Activated naive CD4-positive, alpha-beta T cell treated with Interleukin-2 at 50 U/mL for 16 hours (primary cell): ENCODE measurements at regions not wholly inside any gene's neighbourhood (a gene's known extent, or its start where the extent isn't known, plus 50 kb on each side); places are given as distances from the start of the nearest gene placed in this dataset.
"Not testable (repeated sequence)": the region's sequence is repeated elsewhere in the genome, so short reads cannot be mapped to it uniquely, and the experiment has no call there.

Experiments used
- DNase-seq: peaks from one replicate; pipeline ENCODE4 v3.0.0-alpha.2; 2020

DNA sequence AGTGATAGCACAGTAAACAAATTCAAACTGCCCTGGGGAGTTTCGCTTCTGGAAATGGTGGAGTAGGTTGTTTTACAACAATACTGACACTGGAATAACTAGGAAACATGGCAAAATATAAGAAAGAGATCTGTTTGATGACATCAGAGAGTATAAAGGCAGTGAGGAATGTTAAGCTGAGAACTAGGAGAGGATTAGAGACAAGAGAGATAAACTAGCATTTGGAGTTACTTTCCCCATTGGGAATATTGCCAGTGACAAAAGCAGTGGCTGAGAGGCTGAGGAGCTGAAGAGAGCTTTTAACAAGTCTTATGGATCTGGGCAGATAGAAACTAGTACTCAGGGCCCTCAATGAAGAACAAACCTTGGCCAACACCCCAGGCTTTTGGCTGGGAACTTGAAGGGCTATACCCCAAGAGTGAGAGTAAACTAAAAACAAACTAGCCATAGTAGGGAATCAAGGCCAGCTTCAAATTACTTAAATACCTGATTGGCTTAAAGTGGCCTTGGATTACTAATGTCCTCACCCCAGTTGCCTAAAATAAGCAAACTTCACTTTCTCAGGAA, 280.4 kb downstream of the KLF13 start:
- no peak for DNase-seq

DNA sequence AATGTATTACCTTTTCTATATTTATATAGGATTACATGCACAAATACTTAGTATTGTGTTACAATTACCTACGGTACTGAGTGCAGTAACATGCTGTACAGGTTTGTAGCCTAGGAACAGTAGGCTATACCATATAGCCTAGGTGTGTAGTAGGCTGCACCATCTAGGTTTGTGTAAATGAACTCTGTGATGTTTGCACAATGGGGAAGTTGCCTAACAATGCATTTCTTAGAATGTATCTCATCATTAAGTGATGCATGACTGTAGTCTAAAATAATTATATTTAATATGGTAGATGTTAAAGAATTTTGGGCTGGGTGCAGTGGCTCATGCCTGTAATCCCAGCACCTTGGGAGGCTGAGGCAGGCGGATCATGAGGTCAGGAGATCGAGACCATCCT, 281.0 kb downstream of the KLF13 start:
- no peak for DNase-seq

DNA sequence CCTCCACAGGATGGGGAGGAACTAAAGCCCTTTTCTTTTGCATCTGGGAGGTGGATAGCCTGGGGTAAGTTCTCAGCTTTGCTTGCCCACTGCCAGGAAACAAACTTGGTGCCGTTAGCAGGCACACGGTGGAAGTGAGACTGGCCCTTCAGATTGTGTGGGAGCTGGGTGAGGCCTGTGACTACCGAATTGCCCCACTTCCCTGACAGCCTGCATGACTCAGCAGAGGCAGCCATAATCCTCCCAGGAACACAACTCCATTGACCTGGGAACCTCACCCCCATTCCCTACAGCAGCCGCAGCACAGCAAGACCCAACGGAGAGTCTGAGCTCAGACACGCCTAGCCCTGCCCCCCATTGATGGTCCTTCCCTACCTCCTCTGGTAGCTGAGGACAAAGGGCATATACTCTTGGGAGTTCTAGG, 282.6 kb downstream of the KLF13 start:
- DNase-seq: no peak

DNA sequence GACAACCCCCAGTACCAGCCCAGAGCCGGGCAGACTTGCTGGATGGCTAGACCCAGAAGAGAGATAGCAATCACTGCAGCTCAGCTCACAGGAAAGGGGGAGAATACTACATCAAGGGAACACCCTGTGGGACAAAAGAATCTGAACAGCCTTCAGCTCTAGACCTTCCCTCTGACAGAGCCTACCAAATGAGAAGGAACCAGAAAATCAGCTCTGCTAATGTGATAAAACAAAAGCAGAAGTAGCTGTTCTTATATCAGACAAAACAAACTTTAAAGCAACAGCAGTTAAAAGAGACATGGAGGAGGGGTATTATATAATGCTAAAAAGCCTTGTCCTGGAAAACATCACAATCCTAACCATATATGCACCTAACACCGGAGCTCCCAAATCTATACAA, 283.3 kb downstream of the KLF13 start:
- no peak for DNase-seq

DNA sequence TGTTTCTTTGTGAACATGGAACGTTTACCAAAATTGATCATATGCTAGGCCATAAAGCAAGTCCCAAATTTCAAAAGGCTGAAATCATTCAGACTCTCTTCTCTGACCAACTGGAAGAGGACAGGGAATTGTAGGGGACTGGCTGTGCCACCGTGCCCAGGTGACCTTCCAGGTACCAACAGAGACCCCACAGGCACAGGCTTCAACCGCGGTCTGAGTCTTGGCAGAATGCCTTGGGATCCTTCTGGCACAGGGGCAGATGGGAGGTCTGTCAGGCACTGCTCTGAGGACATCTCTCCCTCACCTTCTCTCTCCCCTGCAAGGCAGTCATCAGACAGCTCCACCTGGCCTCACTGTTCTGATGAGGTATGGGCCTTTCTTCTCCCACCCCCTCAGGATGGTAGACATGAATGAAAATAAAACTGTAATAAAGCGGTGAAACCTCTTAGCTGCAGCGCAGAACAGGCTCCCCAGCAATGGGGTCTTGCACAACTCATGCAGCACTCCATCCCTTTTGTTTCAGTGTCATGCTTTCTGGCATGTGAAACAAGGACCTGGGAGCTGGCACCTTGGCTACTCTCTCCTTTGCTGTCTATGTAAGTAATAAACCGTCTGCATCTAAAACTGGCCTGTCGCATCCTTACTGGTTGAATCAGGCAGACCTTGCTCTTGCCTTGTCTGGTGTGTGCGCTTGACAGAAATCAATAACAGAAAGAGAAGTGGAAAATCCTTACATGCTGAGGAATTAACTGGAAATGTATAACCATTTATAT, 289.2 kb downstream of the KLF13 start:
- no peak for DNase-seq

DNA sequence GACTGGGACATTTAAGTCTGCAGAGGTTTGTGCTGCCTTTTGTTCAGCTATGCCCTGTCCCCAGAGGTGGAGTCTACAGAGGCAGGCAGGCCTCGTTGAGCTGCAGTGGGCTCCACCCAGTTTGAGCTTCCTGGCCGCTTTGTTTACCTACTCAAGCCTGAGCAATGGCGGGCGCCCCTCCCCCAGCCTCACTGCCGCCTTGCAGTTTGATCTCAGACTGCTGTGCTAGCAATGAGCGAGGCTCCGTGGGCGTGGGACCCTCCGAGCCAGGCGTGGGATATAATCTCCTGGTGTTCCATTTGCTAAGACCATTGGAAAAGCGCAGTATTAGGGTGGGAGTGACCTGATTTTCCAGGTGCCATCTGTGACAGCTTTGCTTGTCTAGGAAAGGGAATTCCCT, 296.7 kb downstream of the KLF13 start:
- DNase-seq: not testable (repeated sequence)

DNA sequence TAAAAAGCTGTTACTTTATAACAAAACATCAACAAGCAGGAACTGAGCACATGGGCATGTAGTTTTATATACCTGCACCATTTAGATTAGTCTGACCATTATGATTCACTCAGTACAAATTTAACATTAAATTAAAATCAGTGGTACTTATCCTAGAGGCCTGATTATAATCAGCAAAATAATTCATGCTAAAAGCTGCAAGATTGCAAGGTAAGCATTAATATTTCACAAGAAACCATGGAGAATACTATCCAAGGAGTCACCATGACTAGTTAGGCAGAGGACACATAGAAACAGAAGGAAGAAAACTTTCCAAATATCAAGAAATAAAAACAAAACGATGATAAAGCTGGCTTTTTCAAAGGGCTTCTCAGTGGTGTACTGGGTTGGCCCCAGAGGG, 297.5 kb downstream of the KLF13 start:
- DNase-seq: not testable (repeated sequence)

DNA sequence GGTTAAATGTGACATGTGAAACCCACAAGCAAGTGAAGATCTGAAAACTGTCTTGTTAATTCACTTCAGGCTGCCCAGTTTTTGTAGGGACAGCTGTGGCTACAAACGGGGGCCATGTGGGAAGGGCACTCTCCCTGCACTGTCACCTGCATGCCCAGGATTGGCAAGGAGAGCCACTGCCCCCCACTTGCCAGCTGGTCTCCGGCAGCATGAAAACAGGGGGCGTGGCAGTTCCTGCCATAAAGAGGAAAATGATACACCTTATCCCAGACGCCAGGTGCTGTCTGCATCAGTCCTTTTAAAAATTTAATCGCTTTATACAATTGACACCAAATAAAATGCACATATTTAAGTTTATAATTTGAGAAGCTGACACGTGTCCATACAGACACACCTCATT, 309.1 kb downstream of the KLF13 start:
- DNase-seq: not testable (repeated sequence)

DNA sequence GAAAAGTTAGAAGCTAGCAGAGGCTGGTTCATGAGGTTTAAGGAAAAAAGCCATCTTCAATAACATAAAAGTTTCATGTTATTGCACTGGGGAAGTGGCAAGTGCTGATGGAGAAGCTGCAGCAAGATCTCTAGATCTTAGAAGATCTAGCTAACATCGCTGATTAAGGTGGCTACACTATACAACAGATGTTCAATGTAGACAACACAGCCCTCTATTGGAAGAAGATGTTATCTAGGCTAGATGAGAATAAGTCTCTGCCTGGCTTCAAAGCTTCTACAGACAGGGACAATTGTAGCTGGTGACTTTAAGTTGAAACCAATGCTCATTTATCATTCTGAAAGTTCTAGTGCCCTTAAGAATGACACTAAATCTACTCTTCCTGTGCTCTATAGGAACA, 310.3 kb downstream of the KLF13 start:
- not testable (repeated sequence) for DNase-seq

DNA sequence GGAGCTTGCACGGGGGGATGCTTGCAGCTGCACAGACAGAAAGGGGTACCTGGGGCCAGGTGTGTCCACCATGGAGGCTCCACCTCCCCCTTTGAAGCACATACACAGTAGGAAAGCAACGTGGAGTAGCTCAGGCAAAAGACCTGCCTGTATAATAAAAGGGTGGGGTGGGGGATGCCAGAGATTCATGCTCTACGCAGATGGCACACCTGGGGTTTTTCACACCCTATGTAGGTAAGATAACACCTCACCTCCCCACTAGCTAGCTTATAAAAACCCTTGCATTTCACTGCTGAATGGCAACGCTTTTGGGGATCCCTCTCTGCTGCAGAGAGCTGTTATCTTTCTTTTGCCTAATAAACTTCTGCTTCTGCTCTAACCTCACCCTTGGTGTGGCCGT, 317.3 kb downstream of the KLF13 start:
- not testable (repeated sequence) for DNase-seq

DNA sequence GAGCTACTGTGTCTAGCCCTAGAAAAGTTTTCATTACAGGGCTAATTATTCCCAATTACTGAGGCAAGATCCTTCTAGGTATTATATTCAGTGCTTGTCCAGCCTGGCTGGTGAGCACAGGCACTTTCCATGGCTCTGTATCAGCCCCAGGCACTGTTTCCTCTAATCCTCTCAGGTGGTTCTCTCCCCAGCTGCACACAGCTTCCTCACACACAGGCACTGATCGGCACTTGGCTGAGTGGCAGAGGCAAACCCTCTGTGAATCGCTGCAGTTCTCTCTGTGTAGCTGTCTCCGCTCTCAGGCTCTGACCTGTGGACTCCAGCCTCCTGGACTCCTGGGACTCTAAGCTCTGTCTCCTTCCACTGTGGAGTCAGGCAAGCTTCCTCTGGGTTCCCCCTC, 318.1 kb downstream of the KLF13 start:
- DNase-seq: not testable (repeated sequence)

DNA sequence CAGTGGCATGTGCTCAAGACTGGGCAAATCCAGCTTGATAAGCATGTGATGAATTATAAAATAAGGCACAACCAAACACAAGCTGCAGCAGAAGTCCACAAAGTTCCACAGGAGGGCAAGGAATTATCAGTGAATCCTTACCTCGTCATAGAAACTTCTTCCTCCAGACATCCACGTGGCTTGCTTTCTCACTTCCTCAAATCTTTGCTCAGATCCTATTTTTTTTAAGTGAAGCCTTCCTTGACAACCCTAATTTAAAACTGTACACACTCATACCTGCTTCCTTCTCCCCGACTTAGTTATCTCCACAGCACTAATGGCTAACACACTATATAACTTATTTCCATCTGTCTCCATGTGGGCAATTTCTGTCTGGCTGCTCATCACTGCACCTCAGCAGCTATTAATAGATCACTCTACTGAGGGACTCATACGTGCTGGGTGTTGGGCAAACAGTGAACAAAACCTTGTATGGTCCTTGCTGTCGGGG, 320.7 kb downstream of the KLF13 start:
- DNase-seq: not testable (repeated sequence)

DNA sequence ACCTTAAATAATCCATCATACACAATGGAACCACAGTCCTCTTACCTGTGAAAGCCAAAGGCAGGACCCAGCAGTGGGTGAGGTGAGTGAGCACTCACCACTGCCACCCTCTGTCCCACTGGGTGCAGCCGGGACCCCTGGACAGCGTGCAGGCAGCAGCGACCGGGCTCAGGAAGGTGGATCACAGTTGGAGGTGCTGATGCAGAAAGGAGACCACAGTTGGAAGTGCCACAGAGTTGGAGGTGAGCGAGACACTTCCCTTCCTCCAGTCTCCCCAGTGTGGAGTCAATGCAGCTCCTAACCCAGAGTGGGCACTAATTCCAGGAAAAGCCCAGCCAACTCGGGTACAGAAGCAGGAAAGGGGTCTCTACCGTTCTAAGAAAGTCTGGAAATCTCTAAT, 323.0 kb downstream of the KLF13 start:
- not testable (repeated sequence) for DNase-seq

DNA sequence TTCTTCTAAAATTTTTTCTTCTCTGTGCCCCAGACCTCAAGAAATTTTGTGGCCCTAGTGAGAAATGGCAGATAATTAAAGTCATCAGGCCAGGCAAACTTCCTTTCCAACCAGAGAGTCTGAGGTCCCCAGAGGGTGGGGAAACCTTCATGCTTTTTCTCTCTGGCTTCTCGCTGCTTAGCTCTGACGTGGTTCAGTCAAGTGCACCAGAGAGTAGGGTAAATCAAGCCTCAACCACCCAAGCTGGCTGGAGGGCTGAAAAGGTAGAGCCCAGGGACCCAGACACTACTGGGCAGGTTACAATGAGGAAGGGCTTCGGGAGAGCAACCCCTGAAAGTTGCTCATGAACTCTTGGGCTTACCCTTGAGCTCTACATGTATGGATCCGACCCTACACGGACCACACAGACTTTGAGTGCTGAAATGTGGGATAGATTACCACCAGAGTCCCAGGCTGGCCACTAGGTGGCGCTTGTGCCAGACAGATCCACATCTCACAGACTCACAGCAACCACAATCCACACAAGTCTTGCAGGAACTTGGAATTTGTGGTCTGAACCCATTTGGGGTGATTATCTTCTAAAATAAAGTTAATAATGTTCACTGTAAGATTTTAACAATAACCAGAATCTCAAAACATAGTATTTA, 323.5 kb downstream of the KLF13 start:
- peak; percentile 42 for DNase-seq

DNA sequence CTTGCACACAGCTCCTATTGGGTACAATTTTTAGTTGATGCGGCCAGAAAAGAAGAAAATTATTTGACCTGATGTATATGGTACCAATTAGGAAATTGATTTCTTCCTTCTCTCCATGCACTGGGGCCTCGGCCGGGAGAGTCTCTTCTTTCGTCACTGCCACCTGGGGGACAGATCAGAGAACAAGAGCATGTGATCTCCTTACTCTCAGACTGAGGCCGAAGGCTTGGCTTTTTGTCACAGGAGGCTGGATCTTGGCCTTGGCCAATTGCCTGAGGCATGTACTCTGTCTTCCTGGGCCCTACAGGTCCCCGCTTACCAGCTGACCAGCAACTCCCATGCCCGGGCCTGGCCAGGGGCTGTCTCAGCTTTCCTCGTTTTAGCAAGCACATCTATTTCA, 330.3 kb downstream of the KLF13 start:
- not testable (repeated sequence) for DNase-seq

DNA sequence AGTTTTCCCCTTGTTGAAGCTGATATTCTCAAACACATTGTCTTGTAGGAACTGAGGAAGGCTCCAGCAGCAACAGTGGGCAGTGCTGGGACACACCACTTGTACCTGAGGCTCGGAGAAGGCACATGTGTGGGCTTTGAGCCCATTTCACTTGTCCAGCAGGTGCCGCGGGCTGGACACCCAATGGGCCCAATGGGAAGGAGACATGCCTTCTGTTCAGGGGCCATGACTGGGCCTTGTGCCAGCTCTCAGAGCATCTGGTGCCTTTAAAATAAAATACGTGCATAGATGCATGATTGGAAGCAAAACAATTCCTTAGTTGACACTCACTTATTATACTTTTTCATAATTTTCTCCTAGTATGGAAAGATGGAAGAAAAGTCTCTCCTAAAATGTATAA, 334.2 kb downstream of the KLF13 start:
- no peak for DNase-seq

DNA sequence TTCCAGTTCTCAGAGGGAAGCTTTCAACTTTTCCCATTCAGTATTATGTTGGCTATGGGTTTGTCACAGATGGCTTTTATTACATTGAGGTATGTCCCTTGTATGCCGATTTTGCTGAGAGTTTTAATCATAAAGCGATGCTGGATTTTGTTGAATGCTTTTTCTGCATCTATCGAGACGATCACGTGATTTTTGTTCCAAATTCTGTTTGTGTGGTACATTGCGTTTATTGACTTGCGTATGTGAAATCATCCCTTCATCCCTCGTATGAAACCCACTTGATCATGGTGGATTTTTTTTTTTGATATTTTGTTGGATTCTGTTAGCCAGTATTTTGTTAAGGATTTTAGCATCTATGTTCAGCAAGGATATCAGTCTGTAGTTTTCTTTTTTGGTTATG, 339.1 kb downstream of the KLF13 start:
- not testable (repeated sequence) for DNase-seq

DNA sequence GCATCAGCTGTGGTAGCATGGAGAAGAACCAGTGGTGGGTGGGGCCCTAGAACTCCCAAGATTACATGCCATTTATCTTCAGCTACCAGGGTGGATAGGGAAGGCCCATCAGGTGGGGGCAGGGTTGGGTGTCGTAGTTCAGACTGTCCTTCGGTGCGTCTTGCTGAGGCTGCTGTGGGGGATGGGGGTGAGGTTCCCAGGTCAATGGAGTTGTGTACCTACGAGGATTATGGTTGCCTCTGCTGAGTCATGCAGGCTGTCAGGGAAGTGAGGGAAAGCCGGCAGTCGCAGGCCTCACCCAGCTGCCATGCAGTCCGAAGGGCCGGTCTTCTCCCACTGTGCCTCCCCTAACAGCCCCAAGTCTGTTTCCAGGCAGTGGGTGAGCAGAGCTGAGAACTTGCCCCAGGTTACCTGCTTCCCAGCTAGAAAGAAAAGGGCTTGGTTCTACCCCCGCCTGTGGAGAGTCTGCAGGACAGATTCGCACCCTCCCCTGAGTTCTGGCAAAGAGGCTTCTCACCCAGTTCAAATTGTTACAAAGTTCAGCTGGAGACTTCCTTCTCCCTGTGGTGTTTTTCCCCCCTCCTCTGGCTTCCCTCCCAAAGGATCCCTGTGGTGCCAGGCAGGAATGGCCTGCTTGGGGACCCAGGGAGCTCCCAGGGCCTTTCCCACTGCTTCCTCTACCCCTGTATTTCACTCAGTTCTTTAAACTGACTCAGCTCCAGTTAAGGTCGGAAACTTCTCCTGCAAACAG, 342.7 kb downstream of the KLF13 start:
- not testable (repeated sequence) for DNase-seq

DNA sequence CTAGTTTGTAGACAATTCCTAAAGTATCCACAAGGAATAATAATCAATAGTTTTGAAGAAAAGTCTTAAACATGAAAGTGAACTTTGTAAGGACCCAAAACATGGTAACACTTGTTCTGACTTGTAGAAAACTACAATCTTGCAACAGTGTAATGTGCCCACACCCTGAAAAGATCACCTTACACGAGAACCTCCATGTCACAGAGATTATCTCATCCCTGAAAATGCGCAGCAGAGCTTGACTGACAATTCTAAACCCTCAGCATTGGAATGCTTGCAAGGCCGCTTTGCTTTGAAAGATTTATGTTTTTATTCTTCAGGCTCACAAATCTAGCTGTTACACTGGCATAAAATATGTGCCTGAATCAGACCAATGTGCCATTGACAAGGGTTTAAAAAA, 346.6 kb downstream of the KLF13 start:
- DNase-seq: not testable (repeated sequence)

DNA sequence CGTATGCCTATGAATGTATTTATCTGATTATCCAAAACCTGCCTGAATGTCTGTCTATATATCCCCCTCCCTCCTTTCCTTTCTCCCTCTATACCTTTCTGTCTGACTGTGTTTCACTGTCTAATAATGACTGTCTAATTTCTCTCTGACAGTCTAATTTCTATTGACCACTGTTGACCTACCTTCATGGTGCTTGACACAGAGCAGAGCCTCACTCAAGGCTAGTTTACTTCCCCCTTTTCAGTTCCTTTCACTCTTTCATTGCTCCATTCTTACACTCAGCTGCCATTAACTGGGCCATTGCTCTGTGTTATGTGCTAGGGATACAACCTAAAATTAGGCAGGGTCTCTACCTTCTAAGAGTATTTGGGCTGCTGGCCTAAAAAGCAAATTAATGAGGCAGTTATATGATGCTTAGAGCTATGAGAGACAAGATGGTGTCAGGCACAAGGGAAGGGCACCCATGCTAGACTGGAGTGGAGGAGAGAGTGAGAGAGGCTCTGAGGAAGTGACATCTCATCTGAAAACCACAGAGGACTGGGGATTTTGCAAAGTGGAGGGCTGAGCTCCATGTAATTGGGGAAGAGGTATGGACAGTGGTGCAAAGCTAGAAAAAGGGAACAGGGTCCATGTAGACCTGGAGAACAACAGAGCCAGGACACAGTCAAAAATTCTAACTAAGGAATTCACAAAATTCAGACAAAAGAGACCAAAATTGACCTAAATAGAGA, 348.6 kb upstream of the CHRNA7 start:
- not testable (repeated sequence) for DNase-seq

DNA sequence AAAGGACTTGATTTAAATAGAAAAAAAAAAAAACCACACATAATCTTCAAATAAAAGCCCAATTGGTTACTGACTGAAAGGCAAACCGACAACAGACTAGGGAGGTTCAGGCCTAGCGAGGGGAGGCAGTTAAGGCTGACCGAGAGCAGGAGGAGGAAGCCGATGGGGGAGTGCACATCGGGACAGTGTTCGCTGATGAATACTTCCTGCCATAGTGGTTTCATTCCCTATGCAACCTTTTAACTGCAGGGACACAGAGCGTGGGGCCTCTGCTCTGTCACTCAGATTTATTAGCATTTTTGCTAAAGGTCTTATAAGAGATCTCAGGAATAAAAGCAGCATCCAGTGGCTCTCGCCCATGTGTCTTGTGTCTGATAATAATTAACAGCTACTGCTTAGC, 343.2 kb upstream of the CHRNA7 start:
- DNase-seq: not testable (repeated sequence)

DNA sequence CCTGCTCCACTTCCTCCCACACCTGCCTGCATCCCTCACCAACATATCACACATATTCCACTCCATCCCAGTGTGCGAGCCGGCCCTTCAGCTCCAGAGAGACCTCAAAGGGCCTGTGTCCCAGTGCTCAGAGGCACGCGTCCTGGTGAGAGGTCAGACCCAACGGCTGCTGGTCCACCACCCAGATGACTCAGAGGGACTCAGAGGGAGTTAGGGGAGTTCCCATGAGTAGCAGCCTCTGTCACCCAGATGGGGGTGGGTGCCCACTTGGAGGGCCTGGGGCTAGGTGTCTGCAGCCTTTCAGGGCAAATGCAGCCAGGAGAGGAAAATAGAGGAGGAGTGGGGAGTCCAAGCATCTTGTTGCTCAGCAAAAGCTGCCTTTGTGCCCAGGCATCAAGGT, 333.8 kb upstream of the CHRNA7 start:
- DNase-seq: not testable (repeated sequence)
